Stimulated activated CD4-positive, alpha-beta T cell treated with anti-CD3 and anti-CD28 coated beads, Interleukin-15, amount 100 ng/mL, for 48 hours (primary cell): ENCODE measurements at regions not wholly inside any gene's neighbourhood (a gene's known extent, or its start where the extent isn't known, plus 50 kb on each side); places are given as distances from the start of the nearest gene placed in this dataset.
"Not testable (repeated sequence)": the region's sequence is repeated elsewhere in the genome, so short reads cannot be mapped to it uniquely, and the experiment has no call there.

ENCODE experiments used
- DNase-seq, 2 donors: peaks; one replicate each; pipeline ENCODE4 v3.0.0-alpha.2; 2020; ENCODE audit warnings: low read depth in 2 of 2

- DNase-seq: no peak
Observed at GRCh38 chr1:117707371-117707770, 101.5 kb downstream of the TENT5C start.

GRCh38 chr1:117708323-117709248, 102.7 kb downstream of the TENT5C start:
- DNase-seq: no peak

GRCh38 chr1:117709249-117709691, 103.4 kb downstream of the TENT5C start:
- no peak for DNase-seq

- no peak for DNase-seq
Observed at GRCh38 chr1:117710710-117711109, 104.9 kb downstream of the TENT5C start.

GRCh38 chr1:117712621-117713020, 106.8 kb downstream of the TENT5C start:
- no peak for DNase-seq

GRCh38 chr1:117714546-117714945, 108.7 kb downstream of the TENT5C start:
- DNase-seq: no peak

GRCh38 chr1:117716030-117716429, 110.2 kb downstream of the TENT5C start:
- not testable (repeated sequence) for DNase-seq

GRCh38 chr1:117717980-117718379, 112.1 kb downstream of the TENT5C start:
- not testable (repeated sequence) for DNase-seq

- DNase-seq: not testable (repeated sequence)
Observed at GRCh38 chr1:117718596-117718995, 112.7 kb downstream of the TENT5C start.

- no peak for DNase-seq
Observed at GRCh38 chr1:117719004-117719403, 113.2 kb downstream of the TENT5C start.

- no peak for DNase-seq
Observed at GRCh38 chr1:117732065-117732797, 126.4 kb downstream of the TENT5C start.

GRCh38 chr1:117732956-117733355, 127.1 kb downstream of the TENT5C start:
- no peak for DNase-seq

- DNase-seq: no peak
Observed at GRCh38 chr1:117734403-117734802, 128.6 kb downstream of the TENT5C start.

- DNase-seq: no peak
Observed at GRCh38 chr1:117735045-117735992, 129.5 kb downstream of the TENT5C start.

GRCh38 chr1:117739504-117739903, 133.7 kb downstream of the TENT5C start:
- no peak for DNase-seq

- DNase-seq: no peak
Observed at GRCh38 chr1:117740496-117740895, 134.6 kb downstream of the TENT5C start.

GRCh38 chr1:117746565-117746964, 140.7 kb downstream of the TENT5C start:
- not testable (repeated sequence) for DNase-seq

GRCh38 chr1:117747605-117748004, 141.8 kb downstream of the TENT5C start:
- DNase-seq: no peak

GRCh38 chr1:117751321-117751720, 145.5 kb downstream of the TENT5C start:
- DNase-seq: no peak

- no peak for DNase-seq
Observed at GRCh38 chr1:117752661-117753060, 146.8 kb downstream of the TENT5C start.

- no peak for DNase-seq
Observed at GRCh38 chr1:117753232-117753631, 147.4 kb downstream of the TENT5C start.

- DNase-seq: no peak
Observed at GRCh38 chr1:117753652-117754051, 147.8 kb downstream of the TENT5C start.
